ENCODE measurements at regions not wholly inside any gene's neighbourhood (a gene's known extent, or its start where the extent isn't known, plus 50 kb on each side); places are given as distances from the start of the nearest gene placed in this dataset.

- ATAC-seq = peak; percentile 76
- POLR2A ChIA-PET = no interaction called here
- intact Hi-C loops (cut with micrococcal nuclease) = no loop called here
- Histone ChIP-seq H3K79me2 (ENCODE audit: insufficient read depth, low read length) (no peaks in the 10 kb centered on the region), H3K4me2 (ENCODE audit: low read length) (no peak overlapping the region), H3K9ac (ENCODE audit: low read length) (no peak overlapping the region), H3K27ac (ENCODE audit: low read depth, low read length) (no peak overlapping the region), H3K9me2 (ENCODE audit: insufficient read depth) (no peaks in the 10 kb centered on the region), H3K27me3 (ENCODE audit: insufficient read depth, low read length) (no peaks in the 10 kb centered on the region), H4K20me1 (ENCODE audit: insufficient read depth) (no peaks in the 10 kb centered on the region), H3K9me3 (ENCODE audit: control insufficient read depth in 1 of 2, insufficient read depth in 1 of 2, low read depth in 1 of 2, low read length in 2 of 2) (no peaks in the 10 kb centered on the region), H2AFZ (ENCODE audit: low read depth, low read length, poor library complexity, severe bottlenecking) (peak overlapping the region; percentile 86), H3K4me3 (replicated peaks in 1 of 2; ENCODE audit: low read depth in 1 of 2, low read length in 2 of 2) (no peak overlapping the region), H3K36me3 (ENCODE audit: control insufficient read depth in 1 of 2, insufficient read depth in 2 of 2, low read length in 2 of 2) (no peaks in the 10 kb centered on the region), H3K4me1 (ENCODE audit: control insufficient read depth in 1 of 2, insufficient read depth in 2 of 2, low read length in 2 of 2) (no peaks in the 10 kb centered on the region)
- RAD21 ChIA-PET (ENCODE audit: low non-redundant PET in 1 of 2, low total read pairs in 2 of 2, uncharacterized antibody in 2 of 2, unreplicated experiment in 2 of 2) = no interaction called here
- TF ChIP-seq POLR2A (IDR thresholded peaks at IDR 0.05; ENCODE audit: borderline replicate concordance, extremely low read depth, insufficient read depth, insufficient read length) (no peak), CTCF (IDR thresholded peaks at IDR 0.05 in 2 of 3, conservative IDR thresholded peaks at IDR 0.05 in 1 of 3; ENCODE audit: borderline replicate concordance in 1 of 3, insufficient read depth in 1 of 3, low read depth in 2 of 3, low read length in 2 of 3) (peak; percentile 7 to 76 (median 73); a peak in 4 of 6 replicates), SRF (IDR thresholded peaks at IDR 0.05; ENCODE audit: low read depth) (no peak), RAD21 (IDR thresholded peaks at IDR 0.05; ENCODE audit: low read depth) (peak; percentile 35), ZFX (IDR thresholded peaks at IDR 0.05) (no peak), EZH2 (IDR thresholded peaks at IDR 0.05) (no peak)
- BruUV-seq (replicated peaks) = no TSS peak
- peak; percentile 46 for DNase-seq (ENCODE audit: low read depth, low spot score)
- CTCF ChIA-PET = interaction anchor here (1.1 to 1.6 kb wide), 2 partner anchors 21 to 578 kb away, joined by 3 to 4 read pairs; no protein-coding TSS in a partner anchor
Measured at GRCh38 chr7:17640730-17641377, 299.4 kb downstream of the SNX13 start.

GRCh38 chr7:17645500-17645899 is 294.8 kb downstream of the SNX13 start:
- no peaks in the 10 kb centered on the region for H3K79me2 ChIP-seq (ENCODE audit: insufficient read depth, low read length)
- no TSS peak for BruUV-seq (replicated peaks)
- intact Hi-C loops (cut with micrococcal nuclease) = loop anchor here (5.0 kb wide), 1 partner anchor 343 kb away; no protein-coding TSS in a partner anchor
- ChIA-PET POLR2A (no interaction called here), CTCF (interaction anchor here (3.1 kb wide), 1 partner anchor 719 kb away, joined by 9 read pairs; no protein-coding TSS in a partner anchor), RAD21 (ENCODE audit: low non-redundant PET in 1 of 2, low total read pairs in 2 of 2, uncharacterized antibody in 2 of 2, unreplicated experiment in 2 of 2) (interaction anchor here in 1 of 2 experiments (1.7 kb wide), 1 partner anchor 662 kb away, joined by 6 read pairs; no protein-coding TSS in a partner anchor)
- DNase-seq (ENCODE audit: low read depth, low spot score) = no peak
- no peaks in the 10 kb centered on the region for H3K9me2 ChIP-seq (ENCODE audit: insufficient read depth)
- no peak overlapping the region for H3K4me2 ChIP-seq (ENCODE audit: low read length)
- H3K9ac ChIP-seq (ENCODE audit: low read length) = no peak overlapping the region
- no peak overlapping the region for H3K4me3 ChIP-seq (replicated peaks in 1 of 2; ENCODE audit: low read depth in 1 of 2, low read length in 2 of 2)
- H3K27me3 ChIP-seq (ENCODE audit: insufficient read depth, low read length) = no peaks in the 10 kb centered on the region
- no peak for ATAC-seq
- no peaks in the 10 kb centered on the region for H3K4me1 ChIP-seq (ENCODE audit: control insufficient read depth in 1 of 2, insufficient read depth in 2 of 2, low read length in 2 of 2)
- no peaks in the 10 kb centered on the region for H4K20me1 ChIP-seq (ENCODE audit: insufficient read depth)
- no peak overlapping the region for H2AFZ ChIP-seq (ENCODE audit: low read depth, low read length, poor library complexity, severe bottlenecking)
- H3K9me3 ChIP-seq (ENCODE audit: control insufficient read depth in 1 of 2, insufficient read depth in 1 of 2, low read depth in 1 of 2, low read length in 2 of 2) = no peaks in the 10 kb centered on the region
- no peak overlapping the region for H3K27ac ChIP-seq (ENCODE audit: low read depth, low read length)
- no peaks in the 10 kb centered on the region for H3K36me3 ChIP-seq (ENCODE audit: control insufficient read depth in 1 of 2, insufficient read depth in 2 of 2, low read length in 2 of 2)
- TF ChIP-seq ZFX (IDR thresholded peaks at IDR 0.05) (no peak), EGR1 (IDR thresholded peaks at IDR 0.05; ENCODE audit: low read depth) (no peak), POLR2A (IDR thresholded peaks at IDR 0.05; ENCODE audit: borderline replicate concordance, extremely low read depth, insufficient read depth, insufficient read length) (no peak), CBX3 (IDR thresholded peaks at IDR 0.05; ENCODE audit: low read depth) (no peak), POLR2AphosphoS5 (IDR thresholded peaks at IDR 0.05; ENCODE audit: low read depth, low read length) (no peak), CTCF (IDR thresholded peaks at IDR 0.05 in 2 of 3, conservative IDR thresholded peaks at IDR 0.05 in 1 of 3; ENCODE audit: borderline replicate concordance in 1 of 3, insufficient read depth in 1 of 3, low read depth in 2 of 3, low read length in 2 of 3) (no peak), SRF (IDR thresholded peaks at IDR 0.05; ENCODE audit: low read depth) (no peak), CEBPB (IDR thresholded peaks at IDR 0.05; ENCODE audit: low read depth) (no peak), FOSL1 (IDR thresholded peaks at IDR 0.05; ENCODE audit: low read depth) (no peak), ATF3 (IDR thresholded peaks at IDR 0.05) (no peak), TCF7L2 (IDR thresholded peaks at IDR 0.05; ENCODE audit: borderline replicate concordance, extremely low read depth, insufficient read depth, insufficient read length) (no peak), RAD21 (IDR thresholded peaks at IDR 0.05; ENCODE audit: low read depth) (no peak), EZH2phosphoT487 (IDR thresholded peaks at IDR 0.05; ENCODE audit: borderline replicate concordance) (no peak)
